ENCODE measurements at regions not wholly inside any gene's neighbourhood (a gene's known extent, or its start where the extent isn't known, plus 50 kb on each side); places are given as distances from the start of the nearest gene placed in this dataset.

GRCh38 chr12:115588131-115588530 is 689.4 kb downstream of the MED13L start:
- intact Hi-C loops (cut with micrococcal nuclease), result no loop called here

GRCh38 chr12:115584156-115584555 is 693.3 kb downstream of the MED13L start:
- intact Hi-C loops (cut with micrococcal nuclease), result no loop called here

- intact Hi-C loops (cut with micrococcal nuclease), result no loop called here
Measured at GRCh38 chr12:115583591-115583990, 693.9 kb downstream of the MED13L start.

GRCh38 chr12:115577401-115577800 is 700.1 kb downstream of the MED13L start:
- intact Hi-C loops (cut with micrococcal nuclease), result no loop called here

- intact Hi-C loops (cut with micrococcal nuclease), result no loop called here
Measured at GRCh38 chr12:115574826-115575225, 702.7 kb downstream of the MED13L start.

GRCh38 chr12:115572440-115572839 is 705.1 kb downstream of the MED13L start:
- intact Hi-C loops (cut with micrococcal nuclease), result no loop called here

- intact Hi-C loops (cut with micrococcal nuclease), result no loop called here
Measured at GRCh38 chr12:115571446-115571845, 706.0 kb downstream of the MED13L start.

- intact Hi-C loops (cut with micrococcal nuclease), result no loop called here
Measured at GRCh38 chr12:115571027-115571426, 706.5 kb downstream of the MED13L start.

GRCh38 chr12:115570069-115570777 is 707.3 kb downstream of the MED13L start:
- intact Hi-C loops (cut with micrococcal nuclease), result no loop called here

- intact Hi-C loops (cut with micrococcal nuclease), result no loop called here
Measured at GRCh38 chr12:115569345-115570068, 708.0 kb downstream of the MED13L start.

GRCh38 chr12:115558281-115558680 is 719.2 kb downstream of the MED13L start:
- intact Hi-C loops (cut with micrococcal nuclease), result no loop called here

- intact Hi-C loops (cut with micrococcal nuclease), result no loop called here
Measured at GRCh38 chr12:115553622-115554021, 723.9 kb downstream of the MED13L start.

GRCh38 chr12:115543269-115543668 is 734.2 kb downstream of the MED13L start:
- intact Hi-C loops (cut with micrococcal nuclease), result no loop called here

GRCh38 chr12:115542656-115543055 is 734.8 kb downstream of the MED13L start:
- intact Hi-C loops (cut with micrococcal nuclease), result no loop called here

GRCh38 chr12:115541891-115542421 is 735.5 kb downstream of the MED13L start:
- intact Hi-C loops (cut with micrococcal nuclease), result no loop called here

- intact Hi-C loops (cut with micrococcal nuclease), result no loop called here
Measured at GRCh38 chr12:115528466-115528865, 749.0 kb downstream of the MED13L start.

GRCh38 chr12:115521771-115522409 is 755.6 kb downstream of the MED13L start:
- intact Hi-C loops (cut with micrococcal nuclease), result no loop called here

- intact Hi-C loops (cut with micrococcal nuclease), result no loop called here
Measured at GRCh38 chr12:115519887-115520286, 757.6 kb downstream of the MED13L start.

GRCh38 chr12:115519359-115519758 is 758.1 kb downstream of the MED13L start:
- intact Hi-C loops (cut with micrococcal nuclease), result no loop called here

- intact Hi-C loops (cut with micrococcal nuclease), result no loop called here
Measured at GRCh38 chr12:115517913-115518312, 759.6 kb downstream of the MED13L start.

GRCh38 chr12:115511986-115512711 is 765.3 kb downstream of the MED13L start:
- intact Hi-C loops (cut with micrococcal nuclease), result no loop called here

All from T-helper 1 cell treated with Interleukin-12 subunit alpha and Interleukin-12 subunit beta and Interleukin-4 antibody, amounts not matched to agents 30 ng/mL and 1 ng/mL, for 36 hours (primary cell).